Naive thymus-derived CD4-positive, alpha-beta T cell (primary cell): ENCODE measurements at regions not wholly inside any gene's neighbourhood (a gene's known extent, or its start where the extent isn't known, plus 50 kb on each side); places are given as distances from the start of the nearest gene placed in this dataset.

Experiments
- ATAC-seq: fragments of 150-1000 bp; cut with Tn5 transposase; 2 replicates; pipeline ENCODE4 v1.10.0; 2021; ENCODE audit warnings: mild to moderate bottlenecking, moderate library complexity
- CTCF ChIA-PET: fragments of 350-600 bp; sonication (Branson Sonifier 250); formaldehyde crosslinking; loops from one replicate; lab custom pipeline; 2021; ENCODE audit warnings: antibody characterized with exemption; lab: Charles Lee
- POLR2A ChIA-PET: fragments of 350-600 bp; sonication (Branson Sonifier 250); formaldehyde crosslinking; loops from one replicate; lab custom pipeline; 2021; ENCODE audit warnings: antibody characterized with exemption, inconsistent platforms; lab: Charles Lee
- DNase-seq, 9 donors: peaks; one replicate each; pipeline versions ENCODE4 v3.0.0 to v3.0.0-alpha.2; 2020 to 2022; ENCODE audit warnings: mixed read lengths in 1 of 9
- H3K27ac ChIP-seq: one replicate; pipeline ENCODE4 v1.7.0; 2013; ENCODE audit warnings: mild to moderate bottlenecking, low read depth, low read length, moderate library complexity
- H3K27me3 ChIP-seq, 2 donors: one replicate each; pipeline ENCODE4 v1.7.0; 2013; ENCODE audit warnings: low read length in 2 of 2, mild to moderate bottlenecking in 2 of 2, moderate library complexity in 2 of 2; ENCODE audit not compliant: control insufficient read depth in 2 of 2, insufficient read depth in 2 of 2
- H3K36me3 ChIP-seq, 3 experiments: 1 replicate in 2 of 3; 2 replicates in 1 of 3; pipeline ENCODE4 v1.7.0; 2013; ENCODE audit warnings: low read length in 3 of 3, mild to moderate bottlenecking in 3 of 3, moderate library complexity in 1 of 3; ENCODE audit not compliant: insufficient read depth in 3 of 3, control insufficient read depth in 2 of 3
- H3K4me1 ChIP-seq, 2 donors: one replicate each; pipeline ENCODE4 v1.7.0; 2013; ENCODE audit warnings: low read length in 2 of 2, mild to moderate bottlenecking in 2 of 2, moderate library complexity in 1 of 2; ENCODE audit not compliant: control insufficient read depth in 2 of 2, insufficient read depth in 2 of 2
- H3K4me3 ChIP-seq: 2 replicates; pipeline ENCODE4 v1.7.0; 2013; ENCODE audit warnings: mild to moderate bottlenecking, low read length
- H3K9me3 ChIP-seq, 3 experiments: 1 replicate in 2 of 3; 2 replicates in 1 of 3; pipeline ENCODE4 v1.7.0; 2013; ENCODE audit warnings: low read length in 3 of 3; ENCODE audit not compliant: control insufficient read depth in 2 of 3
- H3K27ac Mint-ChIP-seq, 9 donors: one replicate each; pipeline ENCODE4 v1.8.0; 2020 to 2022; ENCODE audit warnings: mixed read lengths in 9 of 9, mild to moderate bottlenecking in 8 of 9, moderate library complexity in 5 of 9, inconsistent platforms in 2 of 9
- H3K27me3 Mint-ChIP-seq, 5 donors: one replicate each; pipeline ENCODE4 v1.8.0; 2021 to 2022; ENCODE audit warnings: mixed read lengths in 5 of 5, mild to moderate bottlenecking in 1 of 5
- H3K36me3 Mint-ChIP-seq, 5 donors: one replicate each; pipeline ENCODE4 v1.8.0; 2020 to 2022; ENCODE audit warnings: mixed read lengths in 5 of 5, mild to moderate bottlenecking in 3 of 5, inconsistent platforms in 1 of 5
- H3K4me1 Mint-ChIP-seq, 7 donors: one replicate each; pipeline ENCODE4 v1.8.0; 2020 to 2022; ENCODE audit warnings: mixed read lengths in 7 of 7, mild to moderate bottlenecking in 3 of 7, inconsistent platforms in 1 of 7
- H3K4me3 Mint-ChIP-seq, 10 donors: one replicate each; pipeline ENCODE4 v1.8.0; 2020 to 2022; ENCODE audit warnings: mild to moderate bottlenecking in 10 of 10, mixed read lengths in 10 of 10, moderate library complexity in 6 of 10, inconsistent platforms in 2 of 10
- H3K9me3 Mint-ChIP-seq, 11 donors: one replicate each; pipeline ENCODE4 v1.8.0; 2020 to 2022; ENCODE audit warnings: mixed read lengths in 11 of 11, mild to moderate bottlenecking in 4 of 11, inconsistent platforms in 1 of 11, moderate library complexity in 1 of 11
- intact Hi-C, 2 donors: fragments of 100-400 bp; cut with micrococcal nuclease; formaldehyde crosslinking; loops; one replicate each; pipeline ENCODE4 v1.15.1; 2023

GRCh38 chr16:62970851-62971250 lies 934.6 kb upstream of the CDH8 start:
- H3K27me3 Mint-ChIP-seq, result no peaks in the 10 kb centered on the region
- DNase-seq, result no peak
- H3K4me3 ChIP-seq, result no peak overlapping the region
- H3K27ac Mint-ChIP-seq, result no peak overlapping the region
- no peak for ATAC-seq
- no peaks in the 10 kb centered on the region for H3K9me3 ChIP-seq
- H3K27me3 ChIP-seq, result no peaks in the 10 kb centered on the region
- intact Hi-C loops, result no loop called here
- ChIA-PET CTCF (no interaction called here), POLR2A (no interaction called here)
- H3K4me1 Mint-ChIP-seq, result no peaks in the 10 kb centered on the region
- H3K4me1 ChIP-seq, result no peaks in the 10 kb centered on the region
- no peak overlapping the region for H3K27ac ChIP-seq
- H3K36me3 ChIP-seq, result no peaks in the 10 kb centered on the region
- peaks cover 0 to 4% (median 0%) of the 10 kb centered on the region in 5 donors for H3K36me3 Mint-ChIP-seq
- peaks cover under 1 to 13% (median 9%) of the 10 kb centered on the region in 11 donors for H3K9me3 Mint-ChIP-seq
- no peak overlapping the region for H3K4me3 Mint-ChIP-seq

GRCh38 chr16:62969711-62970318 lies 933.6 kb upstream of the CDH8 start:
- H3K36me3 ChIP-seq, result no peaks in the 10 kb centered on the region
- CTCF ChIA-PET, result no interaction called here
- H3K27ac Mint-ChIP-seq, result no peak overlapping the region
- POLR2A ChIA-PET, result no interaction called here
- H3K4me1 Mint-ChIP-seq, result no peaks in the 10 kb centered on the region
- peaks cover 0 to 4% (median 0%) of the 10 kb centered on the region in 5 donors for H3K36me3 Mint-ChIP-seq
- intact Hi-C loops, result no loop called here
- no peaks in the 10 kb centered on the region for H3K9me3 ChIP-seq
- ATAC-seq, result no peak
- H3K27me3 Mint-ChIP-seq, result no peaks in the 10 kb centered on the region
- H3K4me1 ChIP-seq, result no peaks in the 10 kb centered on the region
- no peak overlapping the region for H3K4me3 Mint-ChIP-seq
- DNase-seq, result no peak
- H3K27me3 ChIP-seq, result no peaks in the 10 kb centered on the region
- peaks cover 0 to 12% (median 8%) of the 10 kb centered on the region in 11 donors for H3K9me3 Mint-ChIP-seq
- no peak overlapping the region for H3K27ac ChIP-seq
- H3K4me3 ChIP-seq, result no peak overlapping the region

DNA sequence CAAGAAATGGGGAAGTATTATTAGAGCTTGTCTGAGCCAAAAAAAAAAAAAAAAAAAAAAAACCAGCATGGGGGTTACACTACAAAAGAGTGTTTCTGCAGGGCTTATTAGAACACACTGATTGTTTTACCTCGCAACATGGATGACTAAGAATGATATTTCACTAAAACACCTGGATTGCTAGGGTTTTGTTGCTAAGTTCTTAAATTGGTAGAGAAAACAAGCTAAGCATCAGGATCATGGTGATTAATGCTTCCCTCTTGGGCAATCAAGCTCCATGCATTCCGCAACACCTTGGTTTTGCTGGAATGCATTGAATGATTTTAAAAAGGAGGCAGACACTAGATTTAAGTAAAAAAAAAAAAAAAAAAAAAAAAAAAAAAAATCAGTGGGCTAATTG lies 931.4 kb upstream of the CDH8 start:
- Mint-ChIP-seq H3K36me3 (no peaks in the 10 kb centered on the region), H3K4me1 (no peaks in the 10 kb centered on the region), H3K9me3 (peaks cover 0 to 14% (median 6%) of the 10 kb centered on the region in 11 donors), H3K27ac (no peak overlapping the region), H3K27me3 (no peaks in the 10 kb centered on the region), H3K4me3 (no peak overlapping the region)
- ChIA-PET CTCF (no interaction called here), POLR2A (no interaction called here)
- H3K27me3 ChIP-seq, result no peaks in the 10 kb centered on the region
- intact Hi-C loops, result no loop called here
- H3K9me3 ChIP-seq, result no peaks in the 10 kb centered on the region
- no peak overlapping the region for H3K27ac ChIP-seq
- H3K36me3 ChIP-seq, result no peaks in the 10 kb centered on the region
- no peaks in the 10 kb centered on the region for H3K4me1 ChIP-seq
- H3K4me3 ChIP-seq, result no peak overlapping the region
- ATAC-seq (no peak), DNase-seq (no peak)

DNA sequence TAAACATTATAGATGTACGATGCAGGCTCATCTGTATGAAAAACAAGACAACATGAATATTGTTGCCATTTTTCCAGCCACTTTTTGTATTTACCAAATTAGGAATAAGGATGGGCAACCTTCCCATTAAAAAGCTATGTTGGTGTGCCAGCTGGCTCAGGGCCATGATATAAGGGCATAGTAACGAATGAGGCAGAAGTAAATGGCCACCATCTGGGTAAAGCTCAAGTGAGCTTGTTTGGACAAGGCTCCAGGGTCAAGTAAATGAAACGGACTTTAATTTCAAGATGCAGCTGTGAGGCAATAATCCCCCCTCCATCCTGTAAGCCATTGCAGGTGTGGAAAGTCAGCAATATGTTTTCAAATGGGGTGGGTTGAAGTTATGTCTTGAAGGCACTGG lies 930.9 kb upstream of the CDH8 start:
- Histone ChIP-seq H3K27ac (no peak overlapping the region), H3K4me3 (no peak overlapping the region), H3K27me3 (no peaks in the 10 kb centered on the region), H3K4me1 (no peaks in the 10 kb centered on the region), H3K36me3 (no peaks in the 10 kb centered on the region), H3K9me3 (no peaks in the 10 kb centered on the region)
- Mint-ChIP-seq H3K36me3 (no peaks in the 10 kb centered on the region), H3K27me3 (no peaks in the 10 kb centered on the region), H3K27ac (no peak overlapping the region), H3K9me3 (peaks cover 0 to 14% (median 6%) of the 10 kb centered on the region in 11 donors), H3K4me1 (no peaks in the 10 kb centered on the region), H3K4me3 (no peak overlapping the region)
- DNase-seq (no peak), ATAC-seq (no peak)
- POLR2A ChIA-PET, result no interaction called here
- CTCF ChIA-PET, result no interaction called here
- intact Hi-C loops, result no loop called here

- Histone ChIP-seq H3K4me1 (no peaks in the 10 kb centered on the region), H3K36me3 (no peaks in the 10 kb centered on the region), H3K27me3 (no peaks in the 10 kb centered on the region), H3K9me3 (no peaks in the 10 kb centered on the region), H3K27ac (no peak overlapping the region), H3K4me3 (no peak overlapping the region)
- intact Hi-C loops, result no loop called here
- DNase-seq (no peak), ATAC-seq (no peak)
- peaks cover 0 to 17% (median 6%) of the 10 kb centered on the region in 11 donors for H3K9me3 Mint-ChIP-seq
- no peak overlapping the region for H3K27ac Mint-ChIP-seq
- no peaks in the 10 kb centered on the region for H3K36me3 Mint-ChIP-seq
- H3K4me1 Mint-ChIP-seq, result no peaks in the 10 kb centered on the region
- no peaks in the 10 kb centered on the region for H3K27me3 Mint-ChIP-seq
- H3K4me3 Mint-ChIP-seq, result no peak overlapping the region
- ChIA-PET POLR2A (no interaction called here), CTCF (no interaction called here)
These were observed 930.4 kb upstream of the CDH8 start for GRCh38 chr16:62966626-62967025.

DNA sequence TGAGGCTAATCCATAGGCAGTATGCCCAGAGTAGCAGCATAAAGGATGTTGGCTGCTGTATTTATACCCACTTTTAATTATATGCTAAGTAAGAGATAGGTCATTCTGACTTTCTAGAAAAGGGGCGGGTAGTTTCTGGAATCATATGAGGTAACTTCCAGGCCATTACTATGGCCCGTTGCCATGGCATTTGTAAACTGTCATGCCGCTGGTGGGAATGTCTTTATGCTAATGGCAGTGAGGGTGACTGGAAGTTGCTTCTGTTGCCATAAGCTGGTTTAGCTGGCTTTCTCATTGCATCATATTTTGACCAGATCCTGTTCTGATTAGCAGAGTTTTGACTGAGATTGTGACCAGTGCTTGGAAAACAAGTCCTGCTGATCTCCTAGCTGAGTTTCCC lies 929.6 kb upstream of the CDH8 start:
- Mint-ChIP-seq H3K9me3 (peaks cover 1 to 15% (median 6%) of the 10 kb centered on the region in 11 donors), H3K36me3 (no peaks in the 10 kb centered on the region)

DNA sequence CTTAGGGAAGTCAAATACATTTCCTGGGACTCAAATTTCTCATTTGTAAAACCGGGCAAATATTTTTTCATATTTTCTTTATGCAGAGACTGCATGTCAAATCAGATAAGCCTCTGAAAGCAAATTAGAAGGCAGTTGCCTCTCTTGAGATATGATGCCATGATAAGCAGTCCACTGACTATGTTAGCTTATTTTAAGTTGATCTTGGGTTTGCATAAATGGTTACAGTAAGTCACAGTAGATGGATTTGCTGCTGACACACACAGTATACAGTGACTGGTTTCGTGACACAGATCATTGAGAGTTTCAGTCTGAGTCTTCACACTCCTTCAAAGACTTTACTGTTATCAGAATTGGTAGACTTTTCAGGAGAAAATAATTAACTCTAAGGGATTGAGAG lies 927.6 kb upstream of the CDH8 start:
- ATAC-seq (no peak), DNase-seq (no peak)
- Histone ChIP-seq H3K9me3 (no peaks in the 10 kb centered on the region), H3K27ac (no peak overlapping the region), H3K4me1 (no peaks in the 10 kb centered on the region), H3K27me3 (no peaks in the 10 kb centered on the region), H3K4me3 (no peak overlapping the region), H3K36me3 (no peaks in the 10 kb centered on the region)
- no peaks in the 10 kb centered on the region for H3K4me1 Mint-ChIP-seq
- ChIA-PET CTCF (no interaction called here), POLR2A (no interaction called here)
- H3K27me3 Mint-ChIP-seq, result no peaks in the 10 kb centered on the region
- H3K27ac Mint-ChIP-seq, result no peak overlapping the region
- H3K36me3 Mint-ChIP-seq, result no peaks in the 10 kb centered on the region
- intact Hi-C loops, result no loop called here
- peaks cover 1 to 22% (median 7%) of the 10 kb centered on the region in 11 donors for H3K9me3 Mint-ChIP-seq
- H3K4me3 Mint-ChIP-seq, result no peak overlapping the region

More for the DNA sequence above, 929.6 kb upstream of the CDH8 start:
- H3K4me1 Mint-ChIP-seq, result no peaks in the 10 kb centered on the region
- Histone ChIP-seq H3K27me3 (no peaks in the 10 kb centered on the region), H3K36me3 (no peaks in the 10 kb centered on the region), H3K9me3 (no peaks in the 10 kb centered on the region), H3K4me1 (no peaks in the 10 kb centered on the region), H3K27ac (no peak overlapping the region), H3K4me3 (no peak overlapping the region)
- CTCF ChIA-PET, result no interaction called here
- no peaks in the 10 kb centered on the region for H3K27me3 Mint-ChIP-seq
- intact Hi-C loops, result no loop called here
- no peak overlapping the region for H3K27ac Mint-ChIP-seq
- ATAC-seq, result no peak
- no peak for DNase-seq
- POLR2A ChIA-PET, result no interaction called here
- no peak overlapping the region for H3K4me3 Mint-ChIP-seq
